ENCODE measurements at regions not wholly inside any gene's neighbourhood (a gene's known extent, or its start where the extent isn't known, plus 50 kb on each side); places are given as distances from the start of the nearest gene placed in this dataset.

DNA sequence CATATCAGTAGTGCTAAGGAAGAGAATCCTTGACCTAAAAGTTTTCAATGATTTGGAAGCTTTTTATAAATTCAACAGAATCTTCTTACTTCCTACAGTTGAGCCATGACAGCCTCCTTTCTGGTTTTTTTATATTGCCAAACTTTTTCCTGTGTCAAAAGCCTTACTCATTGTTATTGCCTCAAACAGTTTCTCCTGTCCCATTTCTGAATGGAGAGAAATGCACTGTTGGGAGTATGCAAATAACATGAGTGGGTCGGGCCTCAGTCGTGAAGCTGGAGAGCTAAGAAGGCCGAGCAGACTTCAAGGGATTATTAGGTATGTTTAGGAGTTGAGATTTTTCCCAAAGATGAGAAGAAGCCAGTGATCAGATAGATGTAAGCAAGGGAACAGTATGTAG is 766.4 kb upstream of the KLHL1 start:
- no peak for DNase-seq

GRCh38 chr13:70864731-70865130 is 756.5 kb upstream of the KLHL1 start:
- DNase-seq = no peak

GRCh38 chr13:70856711-70857110 is 748.5 kb upstream of the KLHL1 start:
- no peak for DNase-seq

DNA sequence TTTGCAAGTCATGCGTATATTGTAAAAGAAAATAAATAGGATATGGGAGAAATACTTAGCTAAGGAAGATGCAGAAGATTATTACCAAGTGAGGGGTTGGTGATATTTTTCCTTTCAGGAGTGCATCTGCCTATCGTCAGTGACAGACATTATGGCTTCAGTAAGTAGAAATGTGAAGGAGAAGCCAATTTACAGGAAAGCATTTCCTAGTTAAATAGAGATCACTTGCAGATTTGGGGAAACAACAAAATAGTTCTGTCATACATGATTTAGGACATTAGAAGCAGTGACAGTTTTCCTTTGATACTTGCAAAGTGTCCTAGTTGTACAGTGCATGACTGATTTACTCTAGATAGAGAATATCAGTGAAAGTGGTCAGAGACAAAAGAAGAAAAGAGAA is 747.8 kb upstream of the KLHL1 start:
- DNase-seq = no peak

DNA sequence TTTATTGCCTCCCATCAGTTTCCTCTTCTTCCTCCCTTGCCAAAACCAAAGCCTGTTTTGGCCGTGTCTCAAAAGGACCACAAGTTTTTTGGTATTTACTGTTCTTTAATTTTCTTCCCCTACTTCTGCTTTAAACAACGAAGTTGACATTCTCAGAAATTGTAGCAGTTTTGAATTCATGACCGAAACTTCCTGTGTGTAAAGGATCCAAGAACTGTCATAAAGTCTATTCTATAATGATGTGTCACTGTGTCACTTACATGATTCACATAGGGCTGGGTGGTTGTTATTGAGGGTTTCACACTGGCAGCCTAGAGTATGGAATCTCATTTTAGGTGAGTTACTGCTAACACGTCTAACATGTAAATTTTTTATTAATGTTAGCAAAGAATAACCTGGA is 741.0 kb upstream of the KLHL1 start:
- no peak for DNase-seq

DNA sequence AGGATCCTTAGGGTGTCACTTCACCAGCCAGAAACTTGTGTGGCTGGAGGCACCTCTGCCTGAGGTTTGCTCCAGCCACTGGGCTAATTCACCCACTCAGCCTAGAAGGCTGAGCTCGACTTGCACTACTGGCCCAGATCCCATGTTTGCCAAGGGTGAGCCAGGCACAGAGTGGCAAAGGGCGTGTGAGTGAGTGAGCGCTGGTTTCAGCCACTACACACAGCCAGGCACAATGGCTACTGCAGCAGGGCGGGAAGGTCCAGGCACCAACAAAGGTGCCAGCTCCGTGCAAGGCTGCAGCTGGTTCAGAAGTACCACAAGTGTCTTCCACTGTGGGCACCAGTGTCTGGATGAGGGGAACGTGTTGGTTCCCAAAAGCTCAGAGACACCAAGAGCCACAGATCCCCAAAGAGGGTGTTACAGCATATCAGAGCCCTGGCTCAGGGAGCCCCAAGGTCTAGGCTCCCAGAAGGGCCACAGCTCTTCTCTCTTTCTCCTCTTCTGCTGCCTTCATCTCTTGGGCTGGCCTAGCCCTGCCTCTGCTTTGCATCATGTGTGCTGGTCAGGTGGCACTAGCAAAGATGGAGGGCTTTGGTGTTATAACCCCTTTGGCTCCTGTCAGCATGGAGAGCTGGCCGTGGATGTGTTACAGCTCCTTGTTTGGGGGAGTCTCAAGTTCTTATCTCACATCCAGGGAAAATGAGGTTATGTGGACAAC is 736.3 kb upstream of the KLHL1 start:
- no peak for DNase-seq

DNA sequence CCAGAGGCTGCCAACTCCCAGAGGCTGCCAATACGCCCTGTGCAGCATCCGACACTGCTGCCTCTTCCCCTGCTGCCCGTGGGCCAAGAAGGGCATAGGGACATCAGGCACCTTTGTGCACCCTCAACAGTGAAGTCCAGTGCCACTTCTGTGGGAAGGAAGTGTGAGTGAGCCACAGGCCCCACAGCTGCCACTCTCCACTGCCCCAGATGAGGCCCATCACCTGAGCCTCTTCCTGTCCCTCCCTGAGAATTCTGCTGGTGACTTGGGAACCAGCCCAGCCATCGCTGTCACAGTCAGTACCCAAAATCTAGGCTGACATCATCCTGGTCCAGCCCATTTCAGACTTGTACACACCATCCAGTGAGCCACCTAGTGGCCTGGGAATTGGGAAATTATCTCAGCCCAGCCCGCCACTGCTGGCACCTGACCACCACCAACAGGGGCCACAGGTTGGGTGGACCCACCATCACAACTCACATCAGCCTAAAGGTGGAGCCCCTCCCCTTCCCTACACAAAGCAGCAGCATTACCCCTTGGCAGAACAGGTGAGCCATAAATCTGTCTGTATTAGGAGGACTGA is 733.9 kb upstream of the KLHL1 start:
- no peak for DNase-seq

DNA sequence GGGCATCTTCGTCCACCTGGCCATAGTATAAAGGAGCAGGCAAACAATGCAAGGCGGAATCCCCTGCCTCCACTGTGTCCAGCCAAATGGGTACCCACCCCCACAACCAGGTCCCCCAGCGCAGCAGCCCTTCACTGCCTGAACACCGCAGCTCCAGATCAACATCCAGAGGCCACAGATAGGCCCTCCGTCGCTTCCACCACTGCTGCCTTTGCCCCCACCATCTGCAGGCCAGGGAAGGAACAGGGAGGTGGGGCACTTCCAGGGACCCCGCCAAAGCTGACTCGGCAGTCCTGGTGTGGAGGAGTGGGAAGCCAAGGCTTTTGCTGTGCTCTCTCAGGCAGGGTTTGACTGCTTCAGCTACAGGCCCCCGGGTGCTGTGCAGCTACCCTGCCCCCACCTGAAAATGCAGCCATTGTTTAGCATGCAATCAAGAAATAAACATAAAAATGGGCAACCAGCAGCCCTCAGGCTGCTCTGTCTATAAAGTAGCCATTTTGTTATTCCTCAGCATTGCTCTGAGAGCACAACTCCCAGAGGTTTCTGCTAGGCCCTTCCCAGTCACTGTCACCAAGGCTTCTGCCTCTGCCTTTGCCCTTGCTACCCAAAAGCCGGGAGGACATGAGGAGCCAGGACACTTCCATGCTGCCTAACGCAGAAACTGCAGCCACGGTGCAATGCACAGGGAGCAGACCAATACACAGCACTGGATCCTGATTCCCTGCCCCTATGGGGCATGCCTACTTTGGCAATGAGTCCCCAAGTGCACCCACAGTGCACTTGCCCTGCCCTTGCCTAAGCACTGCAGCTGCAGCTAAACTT is 733.2 kb upstream of the KLHL1 start:
- no peak for DNase-seq

DNA sequence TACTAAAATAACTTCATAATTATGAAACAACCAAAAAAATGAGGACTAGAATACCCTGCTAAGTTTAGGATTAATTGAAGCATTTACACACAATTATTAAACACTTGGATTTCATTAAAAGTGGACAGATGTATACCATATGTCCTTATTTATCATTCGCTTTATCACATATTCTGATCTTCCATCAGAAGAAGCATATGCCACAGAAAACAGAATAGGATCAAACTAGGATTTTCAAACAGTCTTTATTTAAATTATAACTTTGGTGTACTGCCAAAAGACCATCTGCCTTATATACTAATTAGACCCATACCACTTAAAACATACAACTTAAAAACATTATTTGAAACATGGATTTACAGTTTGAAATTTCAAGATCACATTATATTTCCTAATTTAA is 727.1 kb upstream of the KLHL1 start:
- DNase-seq = no peak

DNA sequence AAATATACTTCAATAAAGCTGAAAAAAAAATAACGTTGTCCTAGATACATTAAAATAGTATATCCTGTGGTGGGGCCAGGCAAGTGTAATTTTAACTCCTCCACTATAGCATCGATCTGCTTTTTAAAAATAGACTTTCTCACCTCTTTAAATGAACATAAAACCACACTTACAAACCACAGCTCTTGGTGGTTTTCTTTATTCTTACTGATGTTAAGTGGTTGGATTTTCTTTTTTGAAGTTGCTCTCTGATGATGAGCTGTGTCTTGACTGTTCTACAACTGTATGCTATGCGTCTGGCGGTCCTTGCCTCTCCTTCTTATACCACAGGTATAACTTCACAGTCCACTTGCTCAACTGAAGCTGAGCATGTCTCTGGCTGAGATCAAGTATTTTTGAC is 721.5 kb upstream of the KLHL1 start:
- no peak for DNase-seq

- no peak for DNase-seq
Observed at GRCh38 chr13:70817576-70817975, 709.3 kb upstream of the KLHL1 start.

DNA sequence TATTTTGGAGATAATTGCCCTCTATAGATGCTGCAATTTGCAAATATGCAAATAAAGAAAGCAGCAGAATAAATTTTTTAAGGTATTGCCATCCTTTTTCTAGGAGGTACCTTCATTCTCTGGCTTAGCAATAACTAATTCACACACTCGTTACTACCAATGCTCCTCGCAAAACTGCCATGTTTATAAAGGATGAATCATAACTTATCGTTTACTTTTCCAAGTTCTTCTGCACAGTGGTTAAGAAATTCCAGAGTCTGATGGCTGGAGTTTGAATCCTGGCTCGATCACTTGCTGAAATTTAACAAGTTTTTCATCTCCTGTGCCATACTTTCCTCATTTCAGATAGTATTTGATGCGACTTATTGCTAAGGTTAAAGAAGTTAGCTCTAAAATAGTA is 708.6 kb upstream of the KLHL1 start:
- no peak for DNase-seq

DNA sequence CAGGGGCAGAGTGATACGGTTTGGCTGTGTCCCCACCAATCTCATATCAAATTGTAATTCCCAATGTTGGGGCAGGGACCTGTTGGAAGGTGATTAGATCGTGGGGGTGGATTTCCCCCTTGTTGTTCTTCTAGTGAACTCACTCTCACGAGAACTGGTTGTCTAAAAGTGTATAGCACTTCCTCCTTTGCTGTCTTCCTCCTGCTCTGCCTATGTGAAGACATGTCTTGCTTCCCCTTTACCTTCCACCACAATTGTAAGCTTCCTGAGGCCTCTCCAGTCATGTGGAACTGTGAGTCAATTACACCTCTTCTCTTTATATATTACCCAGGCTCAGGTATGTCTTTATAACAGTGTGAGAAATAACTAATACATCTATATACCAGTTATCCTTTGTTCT is 706.4 kb upstream of the KLHL1 start:
- DNase-seq = no peak

- DNase-seq = no peak
Observed at GRCh38 chr13:70812481-70812880, 704.2 kb upstream of the KLHL1 start.

DNA sequence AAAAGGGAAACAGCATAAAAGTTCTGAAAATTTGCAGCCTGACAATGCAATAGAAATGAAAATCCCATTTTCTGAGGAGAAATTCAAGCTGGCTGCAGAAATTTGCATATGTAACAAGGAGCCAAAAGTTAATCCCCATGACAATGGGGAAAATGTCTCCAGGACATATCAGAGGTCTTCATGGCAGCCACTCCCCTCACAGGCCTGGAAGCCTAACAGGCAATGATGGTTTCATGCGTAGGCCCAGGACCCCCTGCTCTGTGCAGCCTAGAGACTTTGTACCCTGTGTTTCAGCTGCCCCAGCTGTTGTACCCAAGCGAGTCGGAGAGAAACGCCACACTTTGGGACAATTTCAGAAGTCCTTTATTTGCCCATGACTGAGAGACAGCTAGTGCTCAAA is 701.3 kb upstream of the KLHL1 start:
- no peak for DNase-seq

GRCh38 chr13:70798385-70798784 is 690.1 kb upstream of the KLHL1 start:
- DNase-seq = no peak

DNA sequence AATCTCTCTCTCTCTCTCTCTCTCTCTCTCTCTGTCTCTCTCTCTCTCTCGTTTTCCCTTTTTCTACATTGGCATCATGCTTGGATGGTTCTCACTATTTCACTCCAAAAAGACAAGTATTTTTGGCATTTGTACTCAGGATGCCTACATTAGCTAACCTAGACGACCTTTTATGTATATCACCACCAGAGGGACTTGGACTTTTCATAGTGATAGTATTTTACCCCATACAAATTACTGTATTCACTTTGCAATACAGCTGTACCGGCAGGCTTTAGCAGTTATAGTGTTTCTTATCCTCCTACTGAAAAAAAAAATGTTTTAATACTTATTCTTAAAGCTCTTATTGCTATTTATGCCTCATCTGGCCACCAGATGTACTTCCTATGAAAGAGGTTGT is 687.2 kb upstream of the KLHL1 start:
- DNase-seq = no peak

DNA sequence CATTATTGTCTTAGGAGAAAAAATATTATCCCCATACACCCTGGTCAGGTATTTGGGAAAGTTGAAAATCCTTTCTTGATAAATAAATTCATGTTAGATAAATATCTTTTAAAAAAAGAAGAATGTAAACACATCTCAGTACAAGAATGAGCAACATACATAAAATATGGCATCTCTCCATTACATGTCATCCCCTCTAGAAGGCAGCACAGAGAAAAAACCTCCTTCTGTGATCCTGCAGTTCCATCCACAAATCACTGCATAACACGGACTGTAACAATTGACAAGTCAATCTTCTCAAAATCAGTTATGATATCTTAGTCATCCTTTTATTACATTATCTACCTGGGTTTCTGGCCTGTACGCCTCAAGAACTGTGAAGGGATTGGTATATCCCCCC is 683.9 kb upstream of the KLHL1 start:
- DNase-seq = no peak

DNA sequence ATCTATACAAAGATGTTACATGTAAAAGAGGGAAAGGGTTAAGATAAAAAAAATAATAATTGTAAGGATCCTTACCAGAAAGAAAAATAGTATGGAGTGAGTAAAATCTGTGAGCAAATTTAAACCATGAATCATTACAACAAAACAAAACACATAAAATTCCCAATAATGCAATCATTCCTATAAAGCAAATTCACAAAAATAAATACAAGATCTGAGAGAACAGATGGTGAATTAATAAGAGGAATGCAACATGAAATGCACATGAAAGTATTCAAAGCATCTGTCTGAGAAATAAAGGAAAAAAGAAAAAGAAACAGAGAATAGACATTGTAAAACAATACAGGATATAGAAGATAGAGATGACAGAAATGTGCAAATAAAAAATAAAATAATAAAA is 681.5 kb upstream of the KLHL1 start:
- DNase-seq = no peak

DNA sequence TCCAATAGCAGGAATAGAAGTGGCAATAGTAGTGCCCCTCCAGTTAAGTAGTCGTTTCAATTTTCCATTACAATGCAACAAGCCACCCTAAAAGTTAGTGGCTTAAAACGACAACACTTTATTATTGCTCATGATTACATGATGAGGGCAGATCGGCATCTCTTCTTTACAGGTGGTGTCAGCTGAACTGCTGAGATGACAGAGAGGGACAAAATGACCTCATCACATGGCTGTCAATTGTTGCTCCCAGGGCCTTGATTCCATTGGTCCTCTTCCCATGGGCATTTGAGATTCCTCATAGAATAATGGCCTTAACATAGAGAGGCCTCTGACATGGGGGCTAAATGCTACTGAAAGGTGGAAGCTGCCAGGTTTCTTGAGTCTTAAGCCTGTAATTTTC is 679.8 kb upstream of the KLHL1 start:
- DNase-seq = peak; percentile 48

DNA sequence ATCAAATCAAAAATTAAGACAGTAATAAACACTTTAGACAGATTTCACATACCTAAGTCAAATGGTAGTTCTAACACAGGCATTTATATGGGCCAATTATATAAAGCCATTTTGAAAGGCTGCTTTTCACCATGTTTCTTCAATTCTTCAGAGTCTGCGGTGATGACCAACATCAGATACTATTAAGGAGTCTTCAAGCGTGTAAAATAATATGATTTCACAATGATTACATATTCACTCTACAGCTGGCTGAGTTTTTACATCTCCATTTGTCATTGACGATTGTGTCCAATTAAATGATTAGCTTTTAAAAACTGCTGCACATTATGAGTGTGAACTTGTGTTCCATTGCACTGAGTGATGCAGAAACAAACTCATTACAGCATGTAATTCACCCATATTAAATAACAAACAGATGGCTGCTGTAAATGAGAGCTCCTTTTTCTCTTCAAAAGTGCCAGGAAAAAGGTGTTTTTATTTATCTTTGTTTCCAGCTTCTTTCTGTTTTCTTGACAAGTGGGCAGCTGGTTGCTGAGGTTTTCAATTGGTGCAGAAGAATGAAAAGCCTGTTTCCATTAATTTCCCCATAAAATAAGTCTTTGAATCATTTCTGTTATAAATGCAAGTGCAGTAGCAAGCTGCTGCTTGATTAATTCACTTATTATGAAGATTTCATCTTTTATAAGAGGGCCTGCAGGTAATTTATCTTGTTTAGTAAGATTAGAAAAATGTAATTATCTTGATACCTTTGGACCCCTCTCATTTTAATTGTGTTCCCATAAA is 676.1 kb upstream of the KLHL1 start:
- peak; percentile 68 for DNase-seq

DNA sequence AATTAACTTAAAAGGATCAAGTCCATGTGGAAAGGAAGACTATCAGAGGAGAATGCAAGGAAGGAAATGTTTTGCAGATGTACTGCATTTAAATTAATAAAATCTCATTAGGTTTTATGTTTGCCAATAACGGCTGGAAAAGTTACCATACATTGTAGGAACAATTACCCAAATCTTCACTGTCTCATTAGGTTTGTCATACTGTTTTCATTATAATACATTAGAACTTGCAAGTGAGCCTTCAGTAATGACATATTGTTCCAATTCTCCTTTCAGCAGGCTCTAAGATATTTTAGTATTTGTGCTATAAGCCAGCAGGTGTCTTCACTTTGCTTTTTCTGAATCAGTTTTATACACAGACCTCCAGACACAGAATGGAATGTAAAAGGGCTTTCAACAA is 661.6 kb upstream of the KLHL1 start:
- DNase-seq = no peak

- no peak for DNase-seq
Observed at GRCh38 chr13:70758932-70759331, 650.7 kb upstream of the KLHL1 start.

DNA sequence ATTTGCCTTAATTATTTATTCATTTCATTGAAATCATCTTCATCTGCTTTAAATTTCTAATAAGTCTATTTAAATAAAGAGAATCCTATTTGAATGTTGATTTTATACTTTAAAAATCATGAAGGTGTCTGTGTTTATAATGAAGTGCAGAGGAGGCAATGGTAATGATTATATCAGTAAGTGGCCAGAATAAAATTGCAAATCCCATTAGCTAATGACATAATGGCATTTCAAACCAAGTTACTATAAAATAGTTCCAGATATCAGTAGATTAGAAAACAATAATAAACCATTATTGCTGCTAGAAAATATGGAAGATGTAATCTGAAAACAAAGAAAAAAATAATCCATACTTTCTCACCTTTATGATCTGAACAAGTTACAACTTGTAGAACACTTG is 647.8 kb upstream of the KLHL1 start:
- no peak for DNase-seq

All from NCI-H1092 treated with DMSO at 0.1 percent for 48 hours (cell line).